ENCODE measurements at regions not wholly inside any gene's neighbourhood (a gene's known extent, or its start where the extent isn't known, plus 50 kb on each side); places are given as distances from the start of the nearest gene placed in this dataset.

DNA sequence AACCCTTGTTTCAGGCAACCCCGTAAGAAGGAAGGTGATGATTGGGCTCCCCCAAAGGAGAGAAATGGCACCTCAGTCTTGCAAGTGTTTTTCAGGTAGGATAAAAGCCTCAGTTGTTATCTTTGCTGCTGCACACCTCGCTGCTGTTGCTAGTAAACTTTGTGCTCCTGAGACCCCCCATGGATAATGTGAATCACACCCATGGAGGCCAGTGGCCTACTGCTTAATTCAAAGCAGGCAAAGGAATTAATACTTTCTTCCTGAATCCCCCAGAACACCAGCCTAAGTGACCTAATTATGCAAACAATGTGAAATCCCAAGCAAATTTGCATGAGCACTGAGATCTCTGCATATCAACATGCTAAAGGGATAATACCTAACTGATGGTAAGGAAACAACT, 337.5 kb downstream of the GRIA2 start:
- TF ChIP-seq POLR2AphosphoS5 (IDR thresholded peaks at IDR 0.05; ENCODE audit: low read depth, low read length) (no peak), TAF1 (IDR thresholded peaks at IDR 0.05; ENCODE audit: low read depth, low read length) (no peak), POLR2A (IDR thresholded peaks at IDR 0.05; ENCODE audit: low read depth, low read length) (no peak)
